ENCODE measurements at regions not wholly inside any gene's neighbourhood (a gene's known extent, or its start where the extent isn't known, plus 50 kb on each side); places are given as distances from the start of the nearest gene placed in this dataset.
"Not testable (repeated sequence)": the region's sequence is repeated elsewhere in the genome, so short reads cannot be mapped to it uniquely, and the experiment has no call there.

DNA sequence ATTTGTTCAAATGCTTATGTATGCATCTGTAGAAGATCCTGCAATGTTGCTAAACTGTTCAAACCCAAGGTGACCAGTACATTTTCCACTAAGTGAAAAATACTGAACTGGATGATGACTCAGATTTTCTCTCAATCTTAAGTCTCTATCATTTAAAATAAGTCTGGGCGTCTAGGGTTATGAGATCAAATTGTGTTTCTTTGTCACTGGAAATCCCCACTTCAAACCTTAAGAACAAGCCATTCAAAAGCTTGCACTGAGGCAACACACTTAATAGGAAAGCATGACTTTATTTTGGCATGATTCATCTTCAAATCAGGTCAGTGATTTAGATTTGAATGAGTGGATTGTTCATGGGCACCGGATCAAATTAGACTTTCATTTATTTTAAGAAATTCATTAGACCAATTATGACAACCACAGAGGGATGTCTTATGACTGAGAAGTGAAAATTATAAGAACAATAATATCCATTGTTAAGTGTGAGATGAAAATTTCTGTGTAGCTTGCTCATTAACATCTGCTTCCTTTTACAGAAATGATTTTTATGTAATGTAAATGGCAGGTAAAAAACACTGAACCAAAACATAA is 203.6 kb downstream of the ANKRD30BL start:
- not testable (repeated sequence) for H3K27me3 Mint-ChIP-seq; H3K36me3 Mint-ChIP-seq (ENCODE audit: low read depth); H3K4me1 Mint-ChIP-seq (ENCODE audit: low read depth); H3K27ac Mint-ChIP-seq; H3K4me3 Mint-ChIP-seq; H3K9me3 Mint-ChIP-seq

DNA sequence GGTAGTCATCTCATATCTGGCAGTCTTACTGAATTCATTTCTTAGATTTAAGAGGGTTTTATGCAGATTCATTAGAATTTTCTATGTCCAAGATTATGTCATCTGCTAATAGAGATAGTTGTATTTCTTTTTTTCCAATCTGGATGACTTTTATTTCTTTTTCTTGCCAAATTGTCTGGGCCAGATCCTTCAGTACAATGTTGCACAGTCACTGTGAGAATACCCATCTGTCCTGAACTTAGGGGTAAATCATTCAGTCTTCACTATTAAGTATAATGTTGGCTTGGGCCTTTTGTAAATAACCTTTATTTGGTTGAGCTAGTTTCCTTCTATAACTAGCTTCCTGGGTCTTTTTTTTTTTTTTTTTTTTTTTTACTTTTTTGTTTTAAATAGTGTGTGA is 213.1 kb downstream of the ANKRD30BL start:
- H3K27me3 Mint-ChIP-seq; H3K36me3 Mint-ChIP-seq (ENCODE audit: low read depth); H3K4me1 Mint-ChIP-seq (ENCODE audit: low read depth); H3K4me3 Mint-ChIP-seq; H3K9me3 Mint-ChIP-seq; H3K27ac Mint-ChIP-seq: not testable (repeated sequence)

DNA sequence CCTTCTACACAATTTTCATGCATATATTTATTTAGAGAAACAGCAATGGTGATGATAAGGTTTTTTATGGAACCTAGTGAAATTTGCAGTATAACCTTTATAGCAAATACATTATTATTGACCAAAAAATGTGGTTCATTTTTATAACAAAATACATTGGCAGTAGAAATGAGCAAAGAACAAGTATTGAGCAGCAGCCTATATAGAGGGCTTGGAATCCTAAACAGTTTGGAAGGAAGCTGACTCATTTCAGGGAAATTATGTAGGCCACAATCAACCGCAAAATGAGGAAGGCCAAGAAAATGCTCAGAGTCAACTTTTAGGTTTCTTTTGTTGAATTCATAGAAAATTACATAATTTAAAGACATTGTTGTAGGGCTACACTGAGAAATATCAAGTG is 238.5 kb downstream of the ANKRD30BL start:
- H3K9me3 Mint-ChIP-seq; H3K4me3 Mint-ChIP-seq; H3K27me3 Mint-ChIP-seq; H3K27ac Mint-ChIP-seq; H3K36me3 Mint-ChIP-seq (ENCODE audit: low read depth); H3K4me1 Mint-ChIP-seq (ENCODE audit: low read depth): not testable (repeated sequence)

- not testable (repeated sequence) for H3K4me1 Mint-ChIP-seq (ENCODE audit: low read depth); H3K27me3 Mint-ChIP-seq; H3K36me3 Mint-ChIP-seq (ENCODE audit: low read depth); H3K4me3 Mint-ChIP-seq; H3K9me3 Mint-ChIP-seq; H3K27ac Mint-ChIP-seq
These were observed 238.9 kb downstream of the ANKRD30BL start for GRCh38 chr2:131922854-131923253.
